ENCODE measurements at regions not wholly inside any gene's neighbourhood (a gene's known extent, or its start where the extent isn't known, plus 50 kb on each side); places are given as distances from the start of the nearest gene placed in this dataset.
"Not testable (repeated sequence)": the region's sequence is repeated elsewhere in the genome, so short reads cannot be mapped to it uniquely, and the experiment has no call there.

- TF ChIP-seq CTCF (IDR thresholded peaks at IDR 0.05; ENCODE audit: control extremely low read depth, extremely low read depth, low read depth, missing control alignments) = no peak
- no peak for DNase-seq (ENCODE audit: extremely low spot score)
- ChIA-PET CTCF (interaction anchor here (1.2 to 1.6 kb wide), 2 partner anchors 16 to 54 kb away, joined by 3 to 6 read pairs; no protein-coding TSS in a partner anchor), POLR2A (no interaction called here)
Measured at GRCh38 chr3:5580826-5581225, 393.3 kb downstream of the EDEM1 start.

GRCh38 chr3:5581743-5582142 lies 394.2 kb downstream of the EDEM1 start:
- DNase-seq (ENCODE audit: extremely low spot score) = no peak
- ChIA-PET POLR2A (no interaction called here), CTCF (interaction anchor here (1.0 to 1.2 kb wide), 2 partner anchors 53 to 149 kb away, joined by 3 read pairs; no protein-coding TSS in a partner anchor)
- no peak for TF ChIP-seq CTCF (IDR thresholded peaks at IDR 0.05; ENCODE audit: control extremely low read depth, extremely low read depth, low read depth, missing control alignments)

- ChIA-PET CTCF (interaction anchor here (1.6 kb wide), 1 partner anchor 9 kb away, joined by 4 read pairs; no protein-coding TSS in a partner anchor), POLR2A (no interaction called here)
- DNase-seq (ENCODE audit: extremely low spot score) = no peak
- TF ChIP-seq CTCF (IDR thresholded peaks at IDR 0.05; ENCODE audit: control extremely low read depth, extremely low read depth, low read depth, missing control alignments) = no peak
Measured at GRCh38 chr3:5583920-5584319, 396.4 kb downstream of the EDEM1 start.

GRCh38 chr3:5585085-5585484 lies 397.6 kb downstream of the EDEM1 start:
- TF ChIP-seq CTCF (IDR thresholded peaks at IDR 0.05; ENCODE audit: control extremely low read depth, extremely low read depth, low read depth, missing control alignments) = no peak
- no peak for DNase-seq (ENCODE audit: extremely low spot score)
- POLR2A ChIA-PET = no interaction called here
- CTCF ChIA-PET = interaction anchor here (1.6 kb wide), 1 partner anchor 10 kb away, joined by 4 read pairs; no protein-coding TSS in a partner anchor

GRCh38 chr3:5606884-5607472 lies 419.5 kb downstream of the EDEM1 start:
- no peak for TF ChIP-seq CTCF (IDR thresholded peaks at IDR 0.05; ENCODE audit: control extremely low read depth, extremely low read depth, low read depth, missing control alignments)
- ChIA-PET CTCF (no interaction called here), POLR2A (no interaction called here)
- no peak for DNase-seq (ENCODE audit: extremely low spot score)

GRCh38 chr3:5607581-5607980 lies 420.1 kb downstream of the EDEM1 start:
- DNase-seq (ENCODE audit: extremely low spot score) = no peak
- TF ChIP-seq CTCF (IDR thresholded peaks at IDR 0.05; ENCODE audit: control extremely low read depth, extremely low read depth, low read depth, missing control alignments) = no peak
- POLR2A ChIA-PET = no interaction called here
- CTCF ChIA-PET = no interaction called here

- CTCF ChIA-PET; DNase-seq (ENCODE audit: extremely low spot score); POLR2A ChIA-PET: not testable (repeated sequence)
Measured at GRCh38 chr3:5608971-5609370, 421.5 kb downstream of the EDEM1 start.
